SK-N-SH (cell line): ENCODE measurements at regions not wholly inside any gene's neighbourhood (a gene's known extent, or its start where the extent isn't known, plus 50 kb on each side); places are given as distances from the start of the nearest gene placed in this dataset.

ENCODE experiments used
- CTCF ChIA-PET: fragments of 300-600, 350-600 bp; formaldehyde crosslinking; extraction: SDS; loops from one replicate; lab custom pipeline; 2021; lab: Yijun Ruan, JAX
- POLR2A ChIA-PET: fragments of 350-600 bp; sonication (Branson Sonifier 250); formaldehyde crosslinking; extraction: SDS; loops from one replicate; lab custom pipeline; 2020; ENCODE audit warnings: antibody characterized with exemption, inconsistent platforms; lab: Yijun Ruan, JAX
- DNase-seq: peaks from one replicate; pipeline ENCODE4 v3.0.0; 2012
- H2AFZ ChIP-seq: fragments of 200-600 bp; sonication (generic); 2 replicates; pipeline ENCODE4 v1.8.1; 2016; ENCODE audit warnings: antibody characterized with exemption, mild to moderate bottlenecking, low read depth
- H3F3A ChIP-seq: fragments of 200-600 bp; sonication (generic); replicated peaks from 2 replicates; pipeline ENCODE3; 2016; ENCODE audit warnings: antibody characterized with exemption, mild to moderate bottlenecking; ENCODE audit not compliant: insufficient read depth
- H3K27ac ChIP-seq, 2 experiments: fragments of 200-500 bp in 1 of 2; fragments of 200-600 bp in 1 of 2; sonication (Bioruptor generic) in 1 of 2; sonication (generic), shearing (Covaris generic) in 1 of 2; 2 replicates each; pipeline versions ENCODE4 v1.5.1 to v1.6.1; 2014 to 2016; ENCODE audit warnings: low read depth in 2 of 2, inconsistent platforms in 1 of 2, low read length in 1 of 2, mild to moderate bottlenecking in 1 of 2, mixed read lengths in 1 of 2
- H3K27me3 ChIP-seq: fragments of 200-600 bp; sonication (generic), shearing (Covaris generic); 2 replicates; pipeline ENCODE4 v1.6.1; 2016; ENCODE audit warnings: mixed run types; ENCODE audit not compliant: insufficient read depth
- H3K36me3 ChIP-seq, 2 experiments: fragments of 200-500 bp in 1 of 2; fragments of 200-600 bp in 1 of 2; sonication (Bioruptor generic) in 1 of 2; sonication (generic) in 1 of 2; replicated peaks in 1 of 2; 2 replicates each; pipeline versions ENCODE3 to v1.5.1; 2014 to 2016; ENCODE audit warnings: low read length in 1 of 2, mild to moderate bottlenecking in 1 of 2; ENCODE audit not compliant: insufficient read depth in 2 of 2, control insufficient read depth in 1 of 2
- H3K4me1 ChIP-seq, 2 experiments: fragments of 200-500 bp in 1 of 2; fragments of 200-600 bp in 1 of 2; sonication (Bioruptor generic) in 1 of 2; sonication (generic), shearing (Covaris generic) in 1 of 2; 2 replicates each; pipeline versions ENCODE4 v1.5.1 to v1.6.1; 2014 to 2016; ENCODE audit warnings: low read depth in 1 of 2, low read length in 1 of 2, mixed run types in 1 of 2; ENCODE audit not compliant: insufficient read depth in 2 of 2, control insufficient read depth in 1 of 2
- H3K4me2 ChIP-seq: fragments of 200-600 bp; sonication (generic), shearing (Covaris generic); 2 replicates; pipeline ENCODE4 v1.6.1; 2017; ENCODE audit warnings: mixed run types
- H3K4me3 ChIP-seq, 2 experiments: fragments of 200-500 bp in 1 of 2; fragments of 200-600 bp in 1 of 2; sonication (Bioruptor generic) in 1 of 2; sonication (generic), shearing (Covaris generic) in 1 of 2; 2 replicates each; pipeline versions ENCODE4 v1.5.1 to v1.8.1; 2014 to 2016; ENCODE audit warnings: low read depth in 2 of 2, inconsistent platforms in 1 of 2, low read length in 1 of 2, mild to moderate bottlenecking in 1 of 2, mixed read lengths in 1 of 2, moderate library complexity in 1 of 2
- H3K79me2 ChIP-seq: fragments of 200-600 bp; sonication (generic); 2 replicates; pipeline ENCODE4 v1.8.1; 2017; ENCODE audit warnings: mild to moderate bottlenecking; ENCODE audit not compliant: insufficient read depth
- H3K9ac ChIP-seq: fragments of 200-600 bp; sonication (generic); 2 replicates; pipeline ENCODE4 v1.6.1; 2017; ENCODE audit warnings: mixed run types
- H3K9me2 ChIP-seq: fragments of 200-600 bp; sonication (generic); 2 replicates; pipeline ENCODE4 v1.6.1; 2017; ENCODE audit warnings: mixed run types
- H3K9me3 ChIP-seq: fragments of 200-600 bp; sonication (generic); 2 replicates; pipeline ENCODE4 v1.6.1; 2017; ENCODE audit warnings: mixed run types, mild to moderate bottlenecking, moderate library complexity
- H4K20me1 ChIP-seq: fragments of 200-600 bp; sonication (generic); 2 replicates; pipeline ENCODE4 v1.6.1; 2017; ENCODE audit warnings: mild to moderate bottlenecking, mixed run types; ENCODE audit not compliant: insufficient read depth
- CHD2 ChIP-seq: fragments of 150-350 bp; IDR thresholded peaks from 2 replicates; pipeline ENCODE4 v1.6.1; 2018; ENCODE audit warnings: low read length; ENCODE audit not compliant: partially characterized antibody
- ELF1 ChIP-seq: IDR thresholded peaks from 2 replicates; pipeline ENCODE4 v1.4.0; 2012
- EZH2phosphoT487 ChIP-seq: fragments of 200-600 bp; sonication (generic); IDR thresholded peaks from 2 replicates; pipeline ENCODE4 v1.6.1; 2017; ENCODE audit warnings: low read depth, mixed run types, mild to moderate bottlenecking, antibody characterized with exemption, moderate library complexity, borderline replicate concordance
- GABPA ChIP-seq: IDR thresholded peaks from 2 replicates; pipeline ENCODE4 v1.4.0; 2012; ENCODE audit warnings: low read depth, mild to moderate bottlenecking
- GATA2 ChIP-seq: sonication (generic); formaldehyde crosslinking; IDR thresholded peaks from 2 replicates; pipeline ENCODE4 v1.5.0; 2020; ENCODE audit warnings: mild to moderate bottlenecking, missing genetic modification reagents
- MEF2A ChIP-seq: IDR thresholded peaks from 2 replicates; pipeline ENCODE4 v1.4.0; 2012; ENCODE audit warnings: low read depth, borderline replicate concordance
- NRF1 ChIP-seq: IDR thresholded peaks from 2 replicates; pipeline ENCODE4 v1.6.1; 2012; ENCODE audit warnings: low read depth, mild to moderate bottlenecking, low read length
- RFX5 ChIP-seq: IDR thresholded peaks from 2 replicates; pipeline ENCODE4 v1.6.1; 2012; ENCODE audit warnings: mild to moderate bottlenecking, improper control_type of control experiment, low read length
- RXRA ChIP-seq: IDR thresholded peaks from 2 replicates; pipeline ENCODE4 v1.4.0; 2012; ENCODE audit warnings: low read depth, mild to moderate bottlenecking, borderline replicate concordance
- SIN3A ChIP-seq: IDR thresholded peaks from 2 replicates; pipeline ENCODE4 v1.6.1; 2012; ENCODE audit warnings: low read depth, mild to moderate bottlenecking, low read length, moderate library complexity, borderline replicate concordance
- SMC3 ChIP-seq: IDR thresholded peaks from 2 replicates; pipeline ENCODE4 v1.6.1; 2012; ENCODE audit warnings: low read depth, low read length, improper control_type of control experiment
- TAF1 ChIP-seq: IDR thresholded peaks from 2 replicates; pipeline ENCODE4 v1.6.1; 2012; ENCODE audit warnings: low read depth, mild to moderate bottlenecking, low read length, moderate library complexity, borderline replicate concordance
- TEAD4 ChIP-seq: IDR thresholded peaks from 2 replicates; pipeline ENCODE4 v1.4.0; 2012; ENCODE audit warnings: mild to moderate bottlenecking, borderline replicate concordance; ENCODE audit not compliant: insufficient read depth
- YY1 ChIP-seq: IDR thresholded peaks from 2 replicates; pipeline ENCODE4 v1.4.0; 2012; ENCODE audit warnings: low read depth, mild to moderate bottlenecking
- WGBS: methylation state at CpG from one replicate; pipeline ENCODE4 v1.1.6; 2017; ENCODE audit warnings: low lambda C conversion rate; 5-methylcytosine and 5-hydroxymethylcytosine counted together
- TF ChIP-seq, protein P1 (sequence below): fragments of 150-350 bp; IDR thresholded peaks from 2 replicates; pipeline ENCODE4 v1.6.1; 2016; ENCODE audit warnings: mild to moderate bottlenecking, low read depth, low read length
- TF ChIP-seq, protein P2 (sequence below): fragments of 200-600 bp; sonication (generic); IDR thresholded peaks from 2 replicates; pipeline ENCODE4 v1.6.1; 2017; ENCODE audit warnings: antibody characterized with exemption, mild to moderate bottlenecking, moderate library complexity
- TF ChIP-seq, protein P3 (sequence below): IDR thresholded peaks from 2 replicates; pipeline ENCODE4; 2012

DNA sequence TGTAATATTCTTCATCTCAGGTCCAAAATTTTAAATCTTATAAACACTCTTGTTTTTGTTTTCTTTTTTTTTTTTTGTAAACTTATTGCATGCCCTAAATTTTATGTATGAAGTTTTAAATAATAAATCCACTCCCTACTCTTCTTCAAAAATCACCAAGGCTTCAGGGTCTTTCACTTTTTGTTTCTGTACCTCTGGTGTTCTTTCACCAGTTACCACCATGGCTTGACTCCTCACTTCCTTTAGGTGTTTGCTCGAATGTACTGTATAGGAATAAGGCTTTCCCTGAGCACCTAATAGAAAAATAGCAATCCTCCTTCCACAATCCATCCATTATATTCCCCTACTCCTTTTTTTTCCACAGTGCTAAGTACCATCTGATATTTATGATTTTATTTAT lies 962.8 kb upstream of the POT1 start (continued):
- no peak for TF ChIP-seq NRF1
- no peak for TF ChIP-seq GABPA
- TF ChIP-seq, protein P1, sequence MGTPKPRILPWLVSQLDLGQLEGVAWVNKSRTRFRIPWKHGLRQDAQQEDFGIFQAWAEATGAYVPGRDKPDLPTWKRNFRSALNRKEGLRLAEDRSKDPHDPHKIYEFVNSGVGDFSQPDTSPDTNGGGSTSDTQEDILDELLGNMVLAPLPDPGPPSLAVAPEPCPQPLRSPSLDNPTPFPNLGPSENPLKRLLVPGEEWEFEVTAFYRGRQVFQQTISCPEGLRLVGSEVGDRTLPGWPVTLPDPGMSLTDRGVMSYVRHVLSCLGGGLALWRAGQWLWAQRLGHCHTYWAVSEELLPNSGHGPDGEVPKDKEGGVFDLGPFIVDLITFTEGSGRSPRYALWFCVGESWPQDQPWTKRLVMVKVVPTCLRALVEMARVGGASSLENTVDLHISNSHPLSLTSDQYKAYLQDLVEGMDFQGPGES = no peak

DNA sequence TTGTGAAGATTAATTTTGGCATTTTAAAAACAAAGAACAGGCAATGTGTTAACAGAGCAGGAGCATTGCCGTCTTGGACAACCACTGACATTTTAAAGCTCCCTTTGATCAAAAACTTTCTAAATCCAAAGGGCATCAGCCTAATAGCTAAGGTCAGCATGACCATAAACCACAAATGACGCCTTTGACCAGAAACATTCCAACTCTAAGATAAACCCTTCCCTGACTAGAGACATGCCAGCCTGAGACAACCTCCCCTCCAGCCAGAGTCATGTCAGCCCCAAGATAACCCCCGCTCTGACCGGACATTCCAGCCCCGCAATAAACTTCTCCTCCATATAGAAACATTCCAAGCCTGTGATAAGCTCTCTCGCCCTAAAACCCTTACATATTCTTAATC lies 949.4 kb upstream of the POT1 start:
- Histone ChIP-seq H2AFZ (no peak overlapping the region), H3K9ac (no peak overlapping the region), H4K20me1 (no peaks in the 10 kb centered on the region), H3K9me2 (0 out of 2 replicates have a peak, but pooled peaks cover 3% of the 10 kb centered on the region), H3K36me3 (no peaks in the 10 kb centered on the region)
- no peak for TF ChIP-seq TEAD4
- no peak for TF ChIP-seq SMC3
- TF ChIP-seq RXRA = no peak
- no peak for TF ChIP-seq NRF1
- TF ChIP-seq EZH2phosphoT487 = no peak
- no peak for TF ChIP-seq RFX5
- TF ChIP-seq MEF2A = no peak
- no peak for TF ChIP-seq ELF1
- TF ChIP-seq, protein P2, sequence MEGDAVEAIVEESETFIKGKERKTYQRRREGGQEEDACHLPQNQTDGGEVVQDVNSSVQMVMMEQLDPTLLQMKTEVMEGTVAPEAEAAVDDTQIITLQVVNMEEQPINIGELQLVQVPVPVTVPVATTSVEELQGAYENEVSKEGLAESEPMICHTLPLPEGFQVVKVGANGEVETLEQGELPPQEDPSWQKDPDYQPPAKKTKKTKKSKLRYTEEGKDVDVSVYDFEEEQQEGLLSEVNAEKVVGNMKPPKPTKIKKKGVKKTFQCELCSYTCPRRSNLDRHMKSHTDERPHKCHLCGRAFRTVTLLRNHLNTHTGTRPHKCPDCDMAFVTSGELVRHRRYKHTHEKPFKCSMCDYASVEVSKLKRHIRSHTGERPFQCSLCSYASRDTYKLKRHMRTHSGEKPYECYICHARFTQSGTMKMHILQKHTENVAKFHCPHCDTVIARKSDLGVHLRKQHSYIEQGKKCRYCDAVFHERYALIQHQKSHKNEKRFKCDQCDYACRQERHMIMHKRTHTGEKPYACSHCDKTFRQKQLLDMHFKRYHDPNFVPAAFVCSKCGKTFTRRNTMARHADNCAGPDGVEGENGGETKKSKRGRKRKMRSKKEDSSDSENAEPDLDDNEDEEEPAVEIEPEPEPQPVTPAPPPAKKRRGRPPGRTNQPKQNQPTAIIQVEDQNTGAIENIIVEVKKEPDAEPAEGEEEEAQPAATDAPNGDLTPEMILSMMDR = no peak
- no peak for TF ChIP-seq SIN3A
- TF ChIP-seq YY1 = no peak
- TF ChIP-seq TAF1 = no peak
- TF ChIP-seq GATA2 (CRISPR knock-in tag) = no peak
- TF ChIP-seq, protein P1 = no peak
- TF ChIP-seq CHD2 = no peak
- TF ChIP-seq, protein P3, sequence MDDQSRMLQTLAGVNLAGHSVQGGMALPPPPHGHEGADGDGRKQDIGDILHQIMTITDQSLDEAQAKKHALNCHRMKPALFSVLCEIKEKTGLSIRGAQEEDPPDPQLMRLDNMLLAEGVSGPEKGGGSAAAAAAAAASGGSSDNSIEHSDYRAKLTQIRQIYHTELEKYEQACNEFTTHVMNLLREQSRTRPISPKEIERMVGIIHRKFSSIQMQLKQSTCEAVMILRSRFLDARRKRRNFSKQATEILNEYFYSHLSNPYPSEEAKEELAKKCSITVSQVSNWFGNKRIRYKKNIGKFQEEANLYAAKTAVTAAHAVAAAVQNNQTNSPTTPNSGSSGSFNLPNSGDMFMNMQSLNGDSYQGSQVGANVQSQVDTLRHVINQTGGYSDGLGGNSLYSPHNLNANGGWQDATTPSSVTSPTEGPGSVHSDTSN = no peak
- TF ChIP-seq, all 33 proteins: peak for 0
- Histone ChIP-seq H3K9me3 (peaks cover 12% of the 10 kb centered on the region), H3K79me2 (no peaks in the 10 kb centered on the region), H3K4me1 (no peaks in the 10 kb centered on the region), H3K27me3 (no peaks in the 10 kb centered on the region), H3F3A (no peaks in the 10 kb centered on the region), H3K4me3 (no peak overlapping the region), H3K4me2 (no peak overlapping the region), H3K27ac (no peak overlapping the region)
- WGBS = 49% methylated on average over 6 of the region's 6 CpGs
- no peak for DNase-seq
- CTCF ChIA-PET = interaction anchor here (0.7 to 1.3 kb wide), 2 partner anchors 18 to 834 kb away, joined by 3 read pairs; no protein-coding TSS in a partner anchor
- POLR2A ChIA-PET = no interaction called here
